ENCODE measurements at regions not wholly inside any gene's neighbourhood (a gene's known extent, or its start where the extent isn't known, plus 50 kb on each side); places are given as distances from the start of the nearest gene placed in this dataset.

GRCh38 chr3:154850921-154851320 is 229.2 kb upstream of the MME start:
- TF ChIP-seq, protein P1, sequence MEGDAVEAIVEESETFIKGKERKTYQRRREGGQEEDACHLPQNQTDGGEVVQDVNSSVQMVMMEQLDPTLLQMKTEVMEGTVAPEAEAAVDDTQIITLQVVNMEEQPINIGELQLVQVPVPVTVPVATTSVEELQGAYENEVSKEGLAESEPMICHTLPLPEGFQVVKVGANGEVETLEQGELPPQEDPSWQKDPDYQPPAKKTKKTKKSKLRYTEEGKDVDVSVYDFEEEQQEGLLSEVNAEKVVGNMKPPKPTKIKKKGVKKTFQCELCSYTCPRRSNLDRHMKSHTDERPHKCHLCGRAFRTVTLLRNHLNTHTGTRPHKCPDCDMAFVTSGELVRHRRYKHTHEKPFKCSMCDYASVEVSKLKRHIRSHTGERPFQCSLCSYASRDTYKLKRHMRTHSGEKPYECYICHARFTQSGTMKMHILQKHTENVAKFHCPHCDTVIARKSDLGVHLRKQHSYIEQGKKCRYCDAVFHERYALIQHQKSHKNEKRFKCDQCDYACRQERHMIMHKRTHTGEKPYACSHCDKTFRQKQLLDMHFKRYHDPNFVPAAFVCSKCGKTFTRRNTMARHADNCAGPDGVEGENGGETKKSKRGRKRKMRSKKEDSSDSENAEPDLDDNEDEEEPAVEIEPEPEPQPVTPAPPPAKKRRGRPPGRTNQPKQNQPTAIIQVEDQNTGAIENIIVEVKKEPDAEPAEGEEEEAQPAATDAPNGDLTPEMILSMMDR (IDR thresholded peaks at IDR 0.05 in 8 of 11, conservative IDR thresholded peaks at IDR 0.05 in 3 of 11) = no peak
- no peak for TF ChIP-seq POLR2AphosphoS5 (IDR thresholded peaks at IDR 0.05)

Measured in spleen (tissue), 7 donors.